Activated CD8-positive, alpha-beta T cell treated with anti-CD3 and anti-CD28 coated beads for 36 hours (primary cell): ENCODE measurements at regions not wholly inside any gene's neighbourhood (a gene's known extent, or its start where the extent isn't known, plus 50 kb on each side); places are given as distances from the start of the nearest gene placed in this dataset.

Source experiments
- ATAC-seq: fragments of 200-7000 bp; cut with Tn5 transposase; one replicate; pipeline ENCODE4 v1.10.0; 2021; ENCODE audit warnings: mild to moderate bottlenecking, moderate library complexity
- CTCF ChIA-PET: fragments of 350-600 bp; sonication (Branson Sonifier 250); formaldehyde crosslinking; loops from one replicate; lab custom pipeline; 2021; ENCODE audit warnings: antibody characterized with exemption; lab: Charles Lee
- POLR2A ChIA-PET: fragments of 350-600 bp; sonication (Branson Sonifier 250); formaldehyde crosslinking; loops from one replicate; lab custom pipeline; 2021; ENCODE audit warnings: antibody characterized with exemption; lab: Charles Lee
- DNase-seq: peaks from one replicate; pipeline ENCODE4 v3.0.0-alpha.2; 2020
- H3K27ac Mint-ChIP-seq: one replicate; pipeline ENCODE4 v1.8.0; 2021; ENCODE audit warnings: mild to moderate bottlenecking, mixed read lengths
- H3K27me3 Mint-ChIP-seq: one replicate; pipeline ENCODE4 v1.8.0; 2021; ENCODE audit warnings: mixed read lengths
- H3K36me3 Mint-ChIP-seq: one replicate; pipeline ENCODE4 v1.8.0; 2021; ENCODE audit warnings: low read depth, mixed read lengths
- H3K4me1 Mint-ChIP-seq: one replicate; pipeline ENCODE4 v1.8.0; 2021; ENCODE audit warnings: low read depth, mixed read lengths
- H3K4me3 Mint-ChIP-seq: one replicate; pipeline ENCODE4 v1.8.0; 2021; ENCODE audit warnings: mild to moderate bottlenecking, moderate library complexity, mixed read lengths
- H3K9me3 Mint-ChIP-seq: one replicate; pipeline ENCODE4 v1.8.0; 2021; ENCODE audit warnings: mixed read lengths
- intact Hi-C: fragments of 100-400 bp; cut with micrococcal nuclease; formaldehyde crosslinking; loops from one replicate; pipeline ENCODE4 v1.10.0; 2022
- TF ChIP-seq, protein P1 (sequence below): fragments of 200-600 bp; IDR thresholded peaks from one replicate; pipeline ENCODE4 v1.8.0; 2022; ENCODE audit warnings: antibody characterized with exemption, mild to moderate bottlenecking

- Mint-ChIP-seq H3K9me3 (peaks cover 2% of the 10 kb centered on the region), H3K4me1 (no peaks in the 10 kb centered on the region), H3K4me3 (no peak overlapping the region), H3K36me3 (no peaks in the 10 kb centered on the region), H3K27ac (no peak overlapping the region), H3K27me3 (peaks cover 1% of the 10 kb centered on the region)
- TF ChIP-seq, protein P1, sequence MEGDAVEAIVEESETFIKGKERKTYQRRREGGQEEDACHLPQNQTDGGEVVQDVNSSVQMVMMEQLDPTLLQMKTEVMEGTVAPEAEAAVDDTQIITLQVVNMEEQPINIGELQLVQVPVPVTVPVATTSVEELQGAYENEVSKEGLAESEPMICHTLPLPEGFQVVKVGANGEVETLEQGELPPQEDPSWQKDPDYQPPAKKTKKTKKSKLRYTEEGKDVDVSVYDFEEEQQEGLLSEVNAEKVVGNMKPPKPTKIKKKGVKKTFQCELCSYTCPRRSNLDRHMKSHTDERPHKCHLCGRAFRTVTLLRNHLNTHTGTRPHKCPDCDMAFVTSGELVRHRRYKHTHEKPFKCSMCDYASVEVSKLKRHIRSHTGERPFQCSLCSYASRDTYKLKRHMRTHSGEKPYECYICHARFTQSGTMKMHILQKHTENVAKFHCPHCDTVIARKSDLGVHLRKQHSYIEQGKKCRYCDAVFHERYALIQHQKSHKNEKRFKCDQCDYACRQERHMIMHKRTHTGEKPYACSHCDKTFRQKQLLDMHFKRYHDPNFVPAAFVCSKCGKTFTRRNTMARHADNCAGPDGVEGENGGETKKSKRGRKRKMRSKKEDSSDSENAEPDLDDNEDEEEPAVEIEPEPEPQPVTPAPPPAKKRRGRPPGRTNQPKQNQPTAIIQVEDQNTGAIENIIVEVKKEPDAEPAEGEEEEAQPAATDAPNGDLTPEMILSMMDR: no peak
- intact Hi-C loops: no loop called here
- DNase-seq (no peak), ATAC-seq (no peak)
- ChIA-PET CTCF (no interaction called here), POLR2A (interaction anchor here (0.6 kb wide), 1 partner anchor 120 kb away, joined by 3 read pairs; no protein-coding TSS in a partner anchor)
Measured at GRCh38 chr11:131005829-131006228, 89.5 kb upstream of the SNX19 start.

DNA sequence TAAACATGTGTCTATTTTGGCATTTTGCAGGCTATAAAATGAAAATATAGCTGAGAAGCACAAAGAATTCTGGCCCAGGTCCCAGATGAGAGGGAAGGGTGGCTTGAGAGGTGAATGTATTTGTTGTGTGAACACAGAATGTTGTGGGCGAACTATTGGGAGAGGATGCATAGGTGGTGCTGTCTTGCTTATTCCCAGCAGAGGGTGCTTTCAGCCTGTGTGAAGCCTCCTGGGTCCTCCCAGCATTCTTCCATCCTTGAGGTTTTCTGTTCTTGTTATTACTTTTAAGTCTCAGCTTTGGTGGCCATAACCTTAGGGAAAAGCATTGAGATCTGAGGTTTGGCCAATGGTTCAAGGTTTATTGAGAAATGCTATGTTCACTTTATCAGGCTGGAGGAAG, 108.7 kb upstream of the SNX19 start:
- no peaks in the 10 kb centered on the region for H3K36me3 Mint-ChIP-seq
- no peak for ATAC-seq
- intact Hi-C loops: no loop called here
- ChIA-PET CTCF (no interaction called here), POLR2A (no interaction called here)
- no peaks in the 10 kb centered on the region for H3K27me3 Mint-ChIP-seq
- no peak overlapping the region for H3K27ac Mint-ChIP-seq
- H3K4me3 Mint-ChIP-seq: no peak overlapping the region
- TF ChIP-seq, protein P1: no peak
- DNase-seq: no peak
- H3K4me1 Mint-ChIP-seq: no peaks in the 10 kb centered on the region
- H3K9me3 Mint-ChIP-seq: peaks cover 2% of the 10 kb centered on the region

DNA sequence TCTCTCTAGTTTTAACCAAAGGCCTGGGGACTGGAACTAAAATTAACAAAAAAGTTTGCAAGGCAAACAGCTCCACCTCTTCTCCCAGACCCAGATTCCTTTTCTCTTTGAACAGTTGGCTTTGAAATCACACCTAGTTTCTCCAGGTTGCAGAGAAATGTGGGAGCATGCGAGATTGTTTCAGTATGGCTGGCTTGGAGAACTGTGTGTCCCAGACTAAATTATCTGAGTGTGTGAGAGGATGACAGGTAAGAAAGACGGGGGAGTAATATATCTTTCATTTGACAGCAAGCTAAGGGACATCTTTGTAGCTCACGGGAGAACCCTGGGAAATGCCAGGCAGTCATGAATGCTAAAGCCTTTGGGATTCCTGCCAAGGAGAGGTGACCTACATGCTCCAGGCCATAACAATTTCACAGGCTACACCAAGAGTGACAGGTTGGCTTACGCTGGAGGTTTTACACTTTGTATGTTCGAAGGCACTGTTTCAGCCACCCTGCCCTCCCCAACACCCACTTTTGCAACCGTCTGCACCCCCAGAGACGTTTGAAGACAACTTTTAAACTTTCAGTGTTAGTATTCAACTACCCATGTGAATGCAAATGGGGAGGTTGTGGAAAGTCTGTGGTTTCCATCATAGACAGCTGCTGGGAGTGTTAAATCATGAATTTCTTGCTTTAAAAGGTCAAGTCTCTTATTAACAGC, 109.3 kb upstream of the SNX19 start:
- CTCF ChIA-PET: no interaction called here
- no peak for DNase-seq
- TF ChIP-seq, protein P1: no peak
- H3K36me3 Mint-ChIP-seq: no peaks in the 10 kb centered on the region
- peaks cover 2% of the 10 kb centered on the region for H3K9me3 Mint-ChIP-seq
- ATAC-seq: no peak
- H3K4me1 Mint-ChIP-seq: no peaks in the 10 kb centered on the region
- no peak overlapping the region for H3K27ac Mint-ChIP-seq
- H3K27me3 Mint-ChIP-seq: no peaks in the 10 kb centered on the region
- POLR2A ChIA-PET: no interaction called here
- intact Hi-C loops: no loop called here
- no peak overlapping the region for H3K4me3 Mint-ChIP-seq

- Mint-ChIP-seq H3K27me3 (no peaks in the 10 kb centered on the region), H3K4me3 (no peak overlapping the region), H3K36me3 (no peaks in the 10 kb centered on the region)
Measured at GRCh38 chr11:131027491-131027890, 111.2 kb upstream of the SNX19 start.

GRCh38 chr11:131033151-131033651, 116.9 kb upstream of the SNX19 start:
- ATAC-seq (no peak), DNase-seq (no peak)
- H3K36me3 Mint-ChIP-seq: no peaks in the 10 kb centered on the region
- no peaks in the 10 kb centered on the region for H3K4me1 Mint-ChIP-seq
- H3K27ac Mint-ChIP-seq: no peak overlapping the region
- no peak overlapping the region for H3K4me3 Mint-ChIP-seq
- intact Hi-C loops: no loop called here
- TF ChIP-seq, protein P1: no peak
- H3K9me3 Mint-ChIP-seq: no peaks in the 10 kb centered on the region
- ChIA-PET CTCF (no interaction called here), POLR2A (no interaction called here)
- peaks cover 2% of the 10 kb centered on the region for H3K27me3 Mint-ChIP-seq

More at GRCh38 chr11:131027491-131027890, 111.2 kb upstream of the SNX19 start:
- TF ChIP-seq, protein P1: no peak
- ChIA-PET POLR2A (no interaction called here), CTCF (no interaction called here)
- H3K4me1 Mint-ChIP-seq: no peaks in the 10 kb centered on the region
- intact Hi-C loops: no loop called here
- ATAC-seq: no peak
- no peak for DNase-seq
- no peaks in the 10 kb centered on the region for H3K9me3 Mint-ChIP-seq
- no peak overlapping the region for H3K27ac Mint-ChIP-seq
